H1 (cell line): ENCODE measurements at regions not wholly inside any gene's neighbourhood (a gene's known extent, or its start where the extent isn't known, plus 50 kb on each side); places are given as distances from the start of the nearest gene placed in this dataset.

ENCODE experiments used
- CTCF ChIA-PET: fragments of 300-600 bp; sonication (Branson Sonifier 250); formaldehyde crosslinking; loops from one replicate; lab custom pipeline; 2021; ENCODE audit not compliant: partially characterized antibody; lab: Charles Lee
- POLR2A ChIA-PET: fragments of 300-600 bp; sonication (Branson Sonifier 250); formaldehyde crosslinking; loops from one replicate; lab custom pipeline; 2021; ENCODE audit warnings: inconsistent platforms; ENCODE audit not compliant: partially characterized antibody; lab: Charles Lee
- DNase-seq, 2 experiments: peaks; one replicate each; pipeline versions ENCODE4 v3.0.0 to v3.0.0-alpha.2; 2010 to 2022; ENCODE audit warnings: low spot score in 2 of 2, low read depth in 1 of 2, mixed read lengths in 1 of 2
- FAIRE-seq: peaks from 2 replicates; lab custom pipeline; 2011; peaks lifted over from hg19 to GRCh38; lab: Jason Lieb, UNC
- H2AFZ ChIP-seq: 2 replicates; pipeline ENCODE4 v1.8.1; 2012; ENCODE audit warnings: low read length, inconsistent platforms
- H2AK5ac ChIP-seq: 2 replicates; pipeline ENCODE4 v1.6.1; 2013; ENCODE audit warnings: low read depth, low read length
- H2BK120ac ChIP-seq: replicated peaks from 2 replicates; pipeline ENCODE3; 2013; ENCODE audit warnings: low read depth, low read length, inconsistent platforms
- H2BK12ac ChIP-seq: 2 replicates; pipeline ENCODE4 v1.6.1; 2013; ENCODE audit warnings: low read depth, low read length
- H2BK15ac ChIP-seq: 2 replicates; pipeline ENCODE4 v1.6.1; 2013; ENCODE audit warnings: low read length
- H2BK20ac ChIP-seq: 2 replicates; pipeline ENCODE4 v1.6.1; 2013; ENCODE audit warnings: low read length
- H2BK5ac ChIP-seq: 2 replicates; pipeline ENCODE4 v1.6.1; 2013; ENCODE audit warnings: low read depth, low read length
- H3K14ac ChIP-seq: 2 replicates; pipeline ENCODE4 v1.6.1; 2013; ENCODE audit warnings: inconsistent platforms; ENCODE audit not compliant: insufficient read length
- H3K18ac ChIP-seq: 2 replicates; pipeline ENCODE4 v1.6.1; 2013; ENCODE audit warnings: low read length; ENCODE audit errors: extremely low read depth
- H3K23ac ChIP-seq: 2 replicates; pipeline ENCODE4 v1.6.1; 2013; ENCODE audit warnings: inconsistent platforms; ENCODE audit not compliant: insufficient read length
- H3K23me2 ChIP-seq: 2 replicates; pipeline ENCODE4 v1.6.1; 2013; ENCODE audit warnings: low read depth, low read length
- H3K27ac ChIP-seq: 2 replicates; pipeline ENCODE4 v1.6.1; 2011; ENCODE audit warnings: low read depth, low read length, inconsistent platforms
- H3K27me3 ChIP-seq, 4 experiments: replicated peaks in 1 of 4; 1 replicate in 1 of 4; 2 replicates in 3 of 4; pipeline versions ENCODE4 v1.6.1 to v1.8.1; 2011 to 2013; ENCODE audit warnings: low read length in 3 of 4, mild to moderate bottlenecking in 3 of 4, inconsistent platforms in 2 of 4, mixed read lengths in 2 of 4, moderate library complexity in 1 of 4; ENCODE audit not compliant: control insufficient read depth in 3 of 4, insufficient read depth in 3 of 4; ENCODE audit errors: extremely low read depth in 1 of 4
- H3K36me3 ChIP-seq, 4 experiments: 2 replicates each; pipeline versions ENCODE4 v1.6.1 to v1.8.1; 2011 to 2013; ENCODE audit warnings: mild to moderate bottlenecking in 4 of 4, low read length in 3 of 4, moderate library complexity in 2 of 4, control low read depth in 1 of 4, inconsistent platforms in 1 of 4; ENCODE audit not compliant: insufficient read depth in 4 of 4, control insufficient read depth in 2 of 4
- H3K4ac ChIP-seq: replicated peaks from 2 replicates; pipeline ENCODE3; 2013; ENCODE audit warnings: low read length, low read depth, mixed read lengths, inconsistent platforms; ENCODE audit not compliant: insufficient read length
- H3K4me1 ChIP-seq, 4 experiments: replicated peaks in 1 of 4; 1 replicate in 1 of 4; 2 replicates in 3 of 4; pipeline versions ENCODE4 v1.6.1 to v1.8.1; 2011 to 2013; ENCODE audit warnings: low read length in 3 of 4, inconsistent platforms in 2 of 4, mixed read lengths in 1 of 4; ENCODE audit not compliant: insufficient read depth in 4 of 4, control insufficient read depth in 3 of 4
- H3K4me2 ChIP-seq, 2 experiments: 2 replicates each; pipeline versions ENCODE4 v1.6.1 to v1.8.1; 2011 to 2013; ENCODE audit warnings: low read depth in 2 of 2, low read length in 2 of 2, control low read depth in 1 of 2, inconsistent platforms in 1 of 2, mild to moderate bottlenecking in 1 of 2; ENCODE audit not compliant: insufficient read depth in 1 of 2
- H3K4me3 ChIP-seq, 4 experiments: fragments of 200-600, 300-600 bp in 1 of 4; sonication (generic), shearing (Covaris generic), sonication (Bioruptor Twin) in 1 of 4; 2 replicates each; pipeline versions ENCODE4 v1.5.1 to v1.8.1; 2011 to 2016; ENCODE audit warnings: low read length in 4 of 4, low read depth in 3 of 4, control low read depth in 2 of 4, inconsistent platforms in 2 of 4, mild to moderate bottlenecking in 2 of 4, mixed read lengths in 1 of 4, moderate library complexity in 1 of 4; ENCODE audit not compliant: insufficient read depth in 2 of 4; ENCODE audit errors: extremely low read depth in 1 of 4
- H3K56ac ChIP-seq: replicated peaks from 2 replicates; pipeline ENCODE3; 2013; ENCODE audit warnings: low read depth, mild to moderate bottlenecking, mixed read lengths, low read length, inconsistent platforms; ENCODE audit not compliant: insufficient read length
- H3K79me1 ChIP-seq: 2 replicates; pipeline ENCODE4 v1.6.1; 2013; ENCODE audit warnings: low read depth, low read length, control low read depth
- H3K79me2 ChIP-seq, 2 experiments: 2 replicates each; pipeline versions ENCODE4 v1.6.1 to v1.8.1; 2012 to 2013; ENCODE audit warnings: low read length in 2 of 2, mild to moderate bottlenecking in 2 of 2, inconsistent platforms in 1 of 2; ENCODE audit not compliant: insufficient read depth in 2 of 2, control insufficient read depth in 1 of 2
- H3K9ac ChIP-seq, 4 experiments: replicated peaks in 1 of 4; 1 replicate in 1 of 4; 2 replicates in 3 of 4; pipeline versions ENCODE4 v1.6.1 to v1.8.1; 2011 to 2013; ENCODE audit warnings: low read depth in 3 of 4, low read length in 3 of 4, control low read depth in 2 of 4, mild to moderate bottlenecking in 2 of 4, moderate library complexity in 2 of 4, inconsistent platforms in 1 of 4; ENCODE audit errors: extremely low read depth in 1 of 4
- H3K9me3 ChIP-seq, 2 experiments: 2 replicates each; pipeline versions ENCODE4 v1.6.1 to v1.8.1; 2012 to 2013; ENCODE audit warnings: mild to moderate bottlenecking in 2 of 2, moderate library complexity in 2 of 2, control low read depth in 1 of 2, inconsistent platforms in 1 of 2, low read depth in 1 of 2, low read length in 1 of 2, mixed read lengths in 1 of 2; ENCODE audit not compliant: insufficient read depth in 2 of 2
- H4K20me1 ChIP-seq, 2 experiments: replicated peaks in 1 of 2; 2 replicates each; pipeline versions ENCODE3 to v1.8.1; 2011 to 2013; ENCODE audit warnings: inconsistent platforms in 2 of 2, low read length in 2 of 2, mild to moderate bottlenecking in 1 of 2; ENCODE audit not compliant: insufficient read depth in 2 of 2, control insufficient read depth in 1 of 2
- H4K5ac ChIP-seq: 2 replicates; pipeline ENCODE4 v1.6.1; 2013; ENCODE audit warnings: low read length, low read depth, mixed read lengths, inconsistent platforms; ENCODE audit not compliant: insufficient read length
- H4K8ac ChIP-seq: 2 replicates; pipeline ENCODE4 v1.8.0; 2013; ENCODE audit warnings: mild to moderate bottlenecking, moderate library complexity, low read length, inconsistent platforms; ENCODE audit not compliant: insufficient read depth; ENCODE audit errors: extremely low read depth
- H4K91ac ChIP-seq: replicated peaks from 2 replicates; pipeline ENCODE3; 2013; ENCODE audit warnings: low read length, mixed read lengths, inconsistent platforms; ENCODE audit not compliant: insufficient read length
- BRCA1 ChIP-seq: IDR thresholded peaks from 2 replicates; pipeline ENCODE4 v1.6.1; 2012; ENCODE audit warnings: low read depth, low read length, improper control_type of control experiment
- MAX ChIP-seq: IDR thresholded peaks from 2 replicates; pipeline ENCODE4 v1.6.1; 2012; ENCODE audit warnings: inconsistent platforms
- RAD21 ChIP-seq, 2 experiments: IDR thresholded peaks in 1 of 2; conservative IDR thresholded peaks in 1 of 2; 2 replicates each; pipeline ENCODE4 v1.6.1; 2011; ENCODE audit warnings: low read depth in 2 of 2, low read length in 2 of 2, improper control_type of control experiment in 1 of 2, inconsistent platforms in 1 of 2, mild to moderate bottlenecking in 1 of 2, moderate library complexity in 1 of 2
- SP1 ChIP-seq: IDR thresholded peaks from 2 replicates; pipeline ENCODE4 v1.6.1; 2011; ENCODE audit warnings: low read depth, low read length
- SP2 ChIP-seq: IDR thresholded peaks from 2 replicates; pipeline ENCODE4 v1.6.1; 2012; ENCODE audit warnings: mild to moderate bottlenecking, low read length, inconsistent platforms
- SP4 ChIP-seq: IDR thresholded peaks from 2 replicates; pipeline ENCODE4 v1.6.1; 2012; ENCODE audit warnings: low read length, inconsistent platforms
- TAF1 ChIP-seq: IDR thresholded peaks from 2 replicates; pipeline ENCODE4 v1.6.1; 2011; ENCODE audit warnings: mild to moderate bottlenecking, low read depth, low read length
- TEAD4 ChIP-seq: IDR thresholded peaks from 2 replicates; pipeline ENCODE4 v1.6.1; 2012; ENCODE audit warnings: low read depth, low read length, inconsistent platforms, mixed read lengths

- TF ChIP-seq SP4, result no peak
- TF ChIP-seq, all 59 proteins: peak for 0
Observed at GRCh38 chr12:71054551-71054950, 103.2 kb downstream of the TSPAN8 start (continued).

GRCh38 chr12:71046215-71046614 lies 111.6 kb downstream of the TSPAN8 start:
- H3K9me3 ChIP-seq, result no peaks in the 10 kb centered on the region
- no peak overlapping the region for H4K91ac ChIP-seq
- no peak overlapping the region for H2BK15ac ChIP-seq
- ChIA-PET POLR2A (no interaction called here), CTCF (no interaction called here)
- no peaks in the 10 kb centered on the region for H3K27me3 ChIP-seq
- no peak overlapping the region for H2AK5ac ChIP-seq
- no peaks in the 10 kb centered on the region for H3K79me2 ChIP-seq
- TF ChIP-seq RAD21 (IDR thresholded peaks at IDR 0.05 in 1 of 2, conservative IDR thresholded peaks at IDR 0.05 in 1 of 2; ENCODE audit: low read depth in 2 of 2, low read length in 2 of 2), result no peak
- no peak for TF ChIP-seq BRCA1
- no peak for TF ChIP-seq TAF1
- no peak for TF ChIP-seq SP2
- TF ChIP-seq SP1, result no peak
- no peak for TF ChIP-seq MAX
- no peak for TF ChIP-seq TEAD4
- H3K14ac ChIP-seq, result no peak overlapping the region
- no peaks in the 10 kb centered on the region for H3K23me2 ChIP-seq
- H3K56ac ChIP-seq, result no peak overlapping the region
- no peak overlapping the region for H2BK120ac ChIP-seq
- H3K27ac ChIP-seq, result peak overlapping the region; percentile 10; the same call in 1 of the 2 replicates
- H3K79me1 ChIP-seq, result no peaks in the 10 kb centered on the region
- H3K4ac ChIP-seq, result no peak overlapping the region
- peaks cover 0 to 4% (median 0%) of the 10 kb centered on the region in 4 experiments; a peak in 1 of 7 replicates for H3K4me1 ChIP-seq
- H4K8ac ChIP-seq, result no peak overlapping the region
- no peaks in the 10 kb centered on the region for H3K36me3 ChIP-seq
- H3K4me3 ChIP-seq, result no peak overlapping the region
- no peak overlapping the region for H2AFZ ChIP-seq
- no peak overlapping the region for H3K4me2 ChIP-seq
- no peak overlapping the region for H4K5ac ChIP-seq
- FAIRE-seq, result no peak
- H2BK12ac ChIP-seq, result no peak overlapping the region
- no peak overlapping the region for H2BK20ac ChIP-seq
- no peak for DNase-seq
- H3K9ac ChIP-seq, result no peak overlapping the region
- H4K20me1 ChIP-seq, result no peaks in the 10 kb centered on the region
- no peak overlapping the region for H2BK5ac ChIP-seq
- H3K23ac ChIP-seq, result no peak overlapping the region
- H3K18ac ChIP-seq, result no peak overlapping the region
